AG20443 (cell line): ENCODE measurements at regions not wholly inside any gene's neighbourhood (a gene's known extent, or its start where the extent isn't known, plus 50 kb on each side); places are given as distances from the start of the nearest gene placed in this dataset.

Experiments
- DNase-seq: peaks from one replicate; pipeline ENCODE4 v3.0.0; 2012; ENCODE audit warnings: low spot score, mixed read lengths

DNA sequence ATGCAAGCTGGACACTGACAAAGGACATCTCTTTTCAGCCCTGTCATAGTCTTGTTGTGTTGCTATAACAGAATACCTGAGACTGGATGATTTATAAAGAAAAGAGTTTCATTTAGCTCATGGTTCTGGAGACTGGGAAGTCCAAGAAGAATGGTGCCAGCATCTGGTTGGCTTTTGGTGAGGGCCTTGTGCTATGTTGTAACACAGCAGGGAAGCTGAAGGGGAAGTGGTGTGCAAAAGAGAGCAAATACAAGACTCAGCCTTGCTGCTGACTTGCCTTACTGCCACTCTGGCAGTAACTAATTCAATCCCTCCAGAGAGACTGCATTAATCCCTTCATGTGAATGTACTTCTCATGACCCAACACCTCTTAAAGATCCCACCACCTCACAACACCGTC lies 356.3 kb upstream of the PROK2 start:
- DNase-seq, result no peak

DNA sequence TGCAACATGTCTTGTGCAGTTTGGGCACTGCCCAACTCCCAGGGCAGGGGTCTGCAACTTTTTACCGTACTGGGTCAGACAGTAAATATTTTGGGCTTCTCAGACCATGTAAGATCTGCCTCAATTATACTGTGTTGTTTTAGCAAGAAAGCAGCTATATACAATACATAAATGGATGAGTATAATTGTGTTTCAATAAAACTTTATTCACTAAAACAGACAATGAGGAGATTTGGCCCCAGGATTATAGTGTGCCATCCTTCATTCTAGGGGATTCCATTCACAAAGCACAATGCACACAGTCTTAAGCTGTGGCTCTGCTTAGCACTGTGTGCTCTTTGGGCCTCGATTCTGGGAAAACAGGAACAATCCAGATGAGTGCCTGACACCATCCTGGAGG lies 354.4 kb upstream of the PROK2 start:
- DNase-seq, result no peak

DNA sequence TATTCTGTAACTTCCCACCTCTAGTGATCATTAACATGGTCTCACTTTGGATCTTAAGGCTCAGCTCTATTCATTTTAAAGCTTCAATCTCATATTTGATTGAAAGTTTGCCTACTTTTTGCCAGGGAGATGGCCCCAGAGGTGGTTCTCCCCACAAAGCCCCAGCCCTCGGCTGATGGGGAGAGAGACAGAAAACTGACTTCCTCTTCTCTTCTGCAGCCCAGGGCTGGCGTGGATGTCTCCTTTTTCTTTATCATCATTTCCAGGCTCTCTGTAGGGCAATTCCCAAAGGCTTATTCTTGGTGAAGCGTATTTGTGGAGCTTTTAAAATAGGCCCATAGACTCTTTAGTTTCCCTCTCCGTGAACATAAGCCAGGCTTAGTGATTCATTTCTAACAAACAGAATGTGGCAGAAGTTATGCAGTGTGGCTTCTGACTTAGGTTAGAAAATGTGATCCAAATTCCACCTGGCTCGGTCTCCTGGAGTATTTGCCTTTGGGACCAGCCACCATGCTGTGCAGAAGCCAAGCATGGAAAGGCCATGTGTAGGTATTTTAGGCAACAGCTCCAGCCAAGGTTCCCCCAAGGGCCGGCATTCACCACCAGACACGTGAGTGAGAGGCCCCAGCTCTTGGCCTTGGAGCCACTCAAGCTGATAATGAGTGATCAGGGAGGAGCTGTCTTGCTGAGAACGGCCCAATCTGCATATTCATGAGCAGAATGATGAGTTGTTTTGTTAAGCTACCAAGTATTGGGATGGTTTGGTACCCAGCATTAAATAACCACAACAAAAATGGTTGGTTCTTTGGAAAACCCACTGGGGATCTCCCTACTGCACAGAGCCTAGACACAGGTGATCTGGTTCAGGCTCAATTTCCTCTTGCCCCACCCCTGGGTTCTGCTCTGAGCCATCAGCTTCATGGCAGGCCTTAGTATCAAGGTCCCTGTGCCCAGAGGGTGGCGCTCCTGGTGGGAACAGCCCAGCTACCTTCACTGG lies 353.2 kb upstream of the PROK2 start:
- no peak for DNase-seq

DNA sequence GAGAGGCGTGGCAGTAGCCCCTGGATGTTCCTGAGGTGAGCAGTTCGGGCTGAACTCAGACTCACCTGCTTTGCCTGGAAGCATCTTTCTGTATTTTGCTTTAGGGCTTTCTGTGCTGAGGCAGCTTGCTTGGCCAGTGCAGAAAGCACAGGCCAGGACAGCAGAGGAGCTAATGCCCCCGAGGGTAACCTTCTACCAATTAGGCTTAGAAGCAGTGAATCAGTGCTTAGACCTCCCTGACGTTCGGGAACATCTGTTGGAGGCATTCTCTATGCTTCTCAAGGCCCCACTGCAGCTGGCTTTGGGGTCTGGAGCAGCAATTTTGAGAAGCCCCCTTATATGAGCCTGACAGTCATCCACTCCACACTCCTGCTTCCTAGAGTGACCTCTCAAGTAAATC lies 350.7 kb upstream of the PROK2 start:
- no peak for DNase-seq

DNA sequence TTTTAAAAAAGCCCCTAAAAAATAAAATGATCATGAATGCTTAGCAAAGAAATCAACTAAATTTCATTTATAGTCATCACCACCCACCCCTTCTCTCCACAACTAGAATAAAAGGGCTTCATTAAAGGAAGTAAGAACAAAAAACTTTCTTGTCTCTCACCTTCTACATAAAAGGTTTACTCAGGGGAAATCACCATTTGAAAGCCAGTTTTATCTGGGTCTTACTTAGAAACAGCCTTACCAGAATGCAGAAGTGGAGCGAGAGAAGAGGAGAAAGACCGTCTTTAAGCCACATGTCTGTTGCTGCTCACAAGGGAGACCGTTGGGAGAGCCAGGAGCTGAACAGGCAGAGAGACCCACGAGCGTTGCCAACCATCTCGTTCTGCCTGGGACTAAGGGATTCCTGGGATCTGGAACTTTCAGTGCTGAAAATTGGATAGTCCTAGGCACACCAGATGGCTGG lies 350.1 kb upstream of the PROK2 start:
- no peak for DNase-seq

DNA sequence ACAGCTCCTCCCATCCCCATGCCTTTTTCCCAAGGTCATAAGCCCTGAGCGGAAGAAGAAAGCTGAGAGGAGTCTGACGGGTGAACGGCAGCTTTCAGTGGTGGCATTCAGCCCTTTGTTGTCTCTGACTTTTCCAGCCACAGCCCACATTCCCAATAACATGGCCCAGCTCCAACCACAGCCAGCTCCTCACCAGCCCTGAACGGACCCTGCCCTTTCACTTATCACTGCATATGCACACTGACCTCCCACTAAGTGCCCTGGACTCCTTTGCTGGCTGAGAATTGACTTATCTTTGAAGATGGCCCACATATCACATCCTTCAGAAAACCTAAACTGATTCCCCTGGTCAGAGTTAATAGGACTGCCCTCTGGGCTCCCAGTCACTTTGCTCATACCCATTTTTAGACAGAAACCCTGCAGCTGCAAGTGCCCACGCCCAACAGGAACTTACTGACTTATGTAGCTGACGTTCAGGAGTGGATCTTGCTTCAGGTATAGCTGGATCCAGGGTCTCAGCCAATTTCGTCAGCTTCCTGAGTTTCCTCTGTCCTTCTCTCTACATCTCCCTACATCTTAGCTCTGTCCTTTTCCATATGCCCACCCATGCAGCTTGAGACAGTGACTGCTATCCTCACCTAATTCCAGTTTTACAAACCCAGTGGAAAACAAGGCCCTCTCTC lies 348.5 kb upstream of the PROK2 start:
- DNase-seq, result no peak

DNA sequence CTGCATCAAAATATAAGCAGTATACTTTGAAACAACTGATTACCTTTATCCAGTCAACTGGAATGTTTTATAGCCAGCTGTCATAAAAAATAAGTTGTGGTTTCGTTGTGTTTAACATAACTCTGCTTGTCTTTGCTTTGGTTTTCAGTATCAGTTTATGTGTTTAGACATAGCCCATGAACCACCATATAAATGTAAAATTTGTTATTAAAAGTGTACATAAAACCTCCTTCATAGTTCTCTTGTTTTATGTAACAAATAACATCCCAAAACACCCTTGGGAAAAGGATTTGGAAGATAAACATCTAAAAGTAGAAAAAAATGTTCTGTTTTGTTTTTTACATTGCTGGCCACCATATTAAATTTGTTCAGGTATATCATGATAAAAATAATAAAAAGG lies 347.0 kb upstream of the PROK2 start:
- no peak for DNase-seq

DNA sequence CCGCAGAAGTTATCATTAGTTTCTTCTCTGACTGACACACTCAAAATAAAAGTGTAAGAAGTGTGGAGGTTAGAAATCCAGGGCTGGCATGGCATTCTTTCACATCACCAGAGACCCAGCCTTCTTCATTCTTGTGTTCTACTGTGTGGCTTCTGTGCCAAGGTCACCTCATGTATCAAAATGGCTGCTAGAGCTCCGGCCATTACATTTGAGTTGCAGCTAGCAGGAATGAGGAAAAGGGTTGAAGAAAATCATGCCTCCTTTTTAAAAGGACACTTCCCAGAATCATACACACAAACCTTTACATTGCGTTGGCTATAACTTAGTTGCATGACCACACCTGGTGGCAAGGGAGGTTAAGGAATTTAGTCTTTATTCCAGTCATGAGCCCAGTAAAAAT lies 345.6 kb upstream of the PROK2 start:
- no peak for DNase-seq

DNA sequence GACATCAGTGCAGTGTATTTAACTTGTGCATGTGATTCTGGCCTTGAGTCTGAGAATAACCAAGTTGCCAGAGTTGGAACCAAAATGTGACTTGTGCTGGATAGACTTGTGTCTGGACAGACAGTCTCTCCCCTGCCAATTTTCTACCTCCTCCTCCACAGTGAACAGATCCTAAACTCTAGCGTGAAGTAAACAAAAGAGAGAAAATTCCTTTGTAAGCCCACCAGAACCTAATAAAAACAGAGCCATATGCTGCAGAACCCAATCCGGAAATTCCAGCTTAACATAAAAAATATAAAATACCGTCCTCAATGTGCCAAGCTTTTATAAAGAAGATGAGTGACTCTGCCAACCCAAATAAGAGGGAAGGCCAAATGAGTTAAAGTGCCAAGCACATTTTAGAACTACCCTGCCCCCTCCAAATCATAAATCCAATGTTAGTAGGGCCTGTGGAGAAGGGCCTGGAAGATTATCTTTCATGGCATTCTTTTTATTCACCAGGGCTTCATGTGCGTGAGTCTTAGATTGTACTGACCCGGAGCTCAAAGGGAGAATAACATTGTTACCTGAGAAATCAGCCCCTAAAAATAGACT lies 344.6 kb upstream of the PROK2 start:
- no peak for DNase-seq

DNA sequence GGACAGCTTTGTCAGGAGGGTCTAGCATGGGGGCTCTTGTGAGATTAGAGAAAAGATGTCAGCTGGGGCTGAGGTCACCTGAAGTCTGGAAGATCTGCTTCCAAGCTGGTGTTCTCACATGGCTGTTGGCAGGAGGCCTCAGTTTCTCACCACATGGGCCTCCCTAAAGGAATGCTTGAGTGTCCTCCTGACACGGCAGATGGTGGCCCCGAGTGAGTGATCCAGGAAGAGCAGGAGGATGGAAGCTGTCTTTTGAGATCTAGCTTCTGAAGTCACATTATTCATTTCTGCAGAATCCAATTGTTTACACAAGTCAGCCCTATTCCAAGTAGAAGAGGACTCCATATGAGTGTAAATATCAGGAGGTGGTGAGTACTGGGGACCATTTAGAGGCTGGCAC lies 344.0 kb upstream of the PROK2 start:
- no peak for DNase-seq

DNA sequence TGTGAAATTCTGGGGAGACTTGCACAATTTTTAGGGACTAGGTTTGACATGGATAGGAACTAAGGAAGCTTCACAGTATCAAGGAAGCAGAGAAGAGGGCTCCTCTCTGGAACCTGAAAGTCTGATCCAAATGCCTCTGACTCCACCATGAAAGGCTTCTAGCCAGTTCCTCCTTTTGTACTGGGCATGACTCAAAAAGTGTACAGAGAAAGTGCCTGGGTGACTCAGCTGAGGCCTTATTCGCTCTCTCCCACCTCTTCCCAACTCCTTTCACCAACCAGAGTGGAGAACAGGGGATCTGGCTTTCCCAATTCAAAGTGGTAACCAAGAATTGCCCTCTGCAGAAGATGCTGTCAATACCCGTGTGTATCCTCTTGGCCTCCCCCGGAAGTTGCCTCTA lies 342.9 kb upstream of the PROK2 start:
- DNase-seq, result peak; percentile 61

DNA sequence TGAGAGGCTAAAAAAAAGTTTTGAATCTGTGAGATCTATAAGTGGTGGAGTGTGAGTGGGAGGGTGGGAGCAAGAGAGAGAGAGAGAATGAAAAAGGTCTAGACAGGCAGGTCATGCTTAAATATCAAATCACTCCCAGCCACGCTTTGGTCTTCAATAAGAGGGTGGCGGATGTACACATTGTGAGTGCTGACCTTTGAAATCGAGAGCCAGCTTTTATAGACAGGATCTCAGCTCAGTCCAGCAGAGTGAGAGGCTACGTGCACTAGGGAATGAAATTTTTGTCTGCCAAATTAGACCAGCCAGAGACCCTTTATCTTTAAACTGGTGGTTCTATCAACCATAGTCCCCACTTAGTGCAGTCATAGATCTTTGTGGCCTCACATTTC lies 342.3 kb upstream of the PROK2 start:
- no peak for DNase-seq

DNA sequence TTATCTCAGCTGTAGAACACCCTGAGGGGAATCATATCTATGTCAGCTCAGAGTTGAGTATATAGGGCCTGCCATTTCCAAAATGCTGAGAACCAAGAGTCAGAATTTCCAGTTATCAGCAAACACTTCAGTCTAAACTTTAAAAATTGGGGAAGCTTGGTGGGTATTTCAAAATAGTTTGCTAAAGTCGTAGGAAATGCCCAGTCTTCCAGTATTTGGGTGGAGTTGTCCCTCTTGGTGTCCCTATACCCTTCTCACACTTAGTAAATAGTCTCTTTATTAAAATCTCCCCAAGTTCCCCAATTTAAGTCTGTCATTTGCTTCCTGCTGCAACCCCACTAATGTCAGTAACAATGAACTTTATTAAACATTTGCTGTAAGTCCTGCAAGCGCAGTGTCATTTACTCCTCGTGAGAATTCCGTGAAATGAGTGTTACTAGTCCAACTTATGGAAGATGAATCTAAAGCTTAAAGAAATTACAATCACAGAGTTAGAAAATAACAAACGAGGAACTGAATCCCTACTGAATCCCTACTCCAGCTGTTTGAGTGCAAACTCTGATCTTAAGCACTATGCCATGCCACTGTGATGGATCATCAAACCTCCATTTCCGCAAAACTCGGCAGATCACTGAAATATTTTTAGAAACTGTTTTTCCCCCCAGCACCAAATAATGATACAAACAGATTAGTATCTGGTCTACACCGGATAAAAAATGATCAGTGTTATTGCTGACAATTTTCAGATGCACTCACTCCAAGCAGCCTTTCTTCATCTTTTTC lies 341.7 kb upstream of the PROK2 start:
- DNase-seq, result no peak

DNA sequence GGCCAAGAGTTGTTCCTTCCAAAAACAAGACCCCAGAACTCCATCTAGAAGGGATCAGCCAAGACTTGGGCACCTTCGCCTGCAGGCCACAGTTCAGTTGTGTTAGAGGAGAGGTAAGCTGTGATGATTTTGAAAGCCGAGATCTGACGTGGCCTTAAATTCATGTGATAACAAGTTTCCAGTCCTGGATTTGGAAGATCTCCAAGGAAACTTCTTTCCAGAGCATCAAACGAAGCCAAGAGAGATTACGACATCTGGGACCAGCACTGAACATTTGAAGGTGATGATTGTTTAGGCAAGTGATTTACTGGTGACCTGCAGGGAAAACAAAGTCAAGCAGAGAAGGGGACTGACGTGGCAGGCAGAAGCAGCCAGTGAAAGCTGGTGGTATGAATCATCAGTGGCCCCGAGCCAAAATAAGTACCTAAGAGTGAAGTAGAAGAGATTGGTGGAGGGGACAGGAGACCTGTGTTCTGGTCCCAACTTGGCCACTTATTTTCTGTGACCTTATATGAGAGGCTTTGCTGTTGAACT lies 339.0 kb upstream of the PROK2 start:
- DNase-seq, result peak; percentile 72

DNA sequence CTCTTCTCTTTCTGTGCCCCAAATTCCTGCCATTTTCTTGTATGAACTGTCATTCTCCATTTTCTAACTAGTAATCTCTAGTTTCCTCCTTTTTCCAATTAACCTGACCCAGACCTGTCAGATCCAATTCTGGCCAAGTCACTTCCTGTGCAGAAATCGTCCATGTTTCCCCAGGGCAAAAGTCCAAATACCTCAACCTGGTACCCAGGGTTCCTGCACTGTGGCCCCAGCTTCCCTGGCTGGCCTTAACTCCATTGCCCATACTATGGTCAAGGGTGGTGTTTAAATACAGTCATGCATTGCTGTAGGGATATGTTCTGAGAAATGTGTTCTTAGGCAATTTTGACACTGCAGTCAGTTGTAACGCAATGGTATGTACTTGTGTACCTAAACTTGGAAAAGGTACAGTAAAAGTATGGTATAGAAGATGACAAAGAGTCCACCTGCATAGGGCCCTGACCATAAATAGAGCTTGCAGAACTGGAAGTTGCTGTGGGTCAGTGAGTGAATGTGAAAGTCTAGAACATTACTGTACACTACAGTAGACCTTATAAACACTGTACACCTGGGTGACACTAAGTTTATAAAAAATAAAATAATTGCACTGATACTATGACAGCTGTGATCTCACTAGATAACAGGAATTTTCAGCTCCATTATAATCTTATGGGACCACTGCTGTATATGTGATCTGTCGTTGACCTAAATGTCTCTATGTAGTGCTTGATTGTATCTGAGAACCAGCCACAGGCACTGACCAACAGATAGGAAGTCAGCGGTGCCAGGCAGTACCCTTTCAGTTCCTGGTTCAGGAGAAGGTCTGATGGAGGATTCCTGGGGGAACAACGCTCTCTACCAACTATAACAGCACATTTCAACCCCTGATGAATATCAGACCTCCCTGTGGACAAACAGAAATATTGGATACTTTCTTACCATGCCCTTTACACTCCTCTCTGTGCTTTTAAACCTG lies 336.1 kb upstream of the PROK2 start:
- DNase-seq, result no peak

DNA sequence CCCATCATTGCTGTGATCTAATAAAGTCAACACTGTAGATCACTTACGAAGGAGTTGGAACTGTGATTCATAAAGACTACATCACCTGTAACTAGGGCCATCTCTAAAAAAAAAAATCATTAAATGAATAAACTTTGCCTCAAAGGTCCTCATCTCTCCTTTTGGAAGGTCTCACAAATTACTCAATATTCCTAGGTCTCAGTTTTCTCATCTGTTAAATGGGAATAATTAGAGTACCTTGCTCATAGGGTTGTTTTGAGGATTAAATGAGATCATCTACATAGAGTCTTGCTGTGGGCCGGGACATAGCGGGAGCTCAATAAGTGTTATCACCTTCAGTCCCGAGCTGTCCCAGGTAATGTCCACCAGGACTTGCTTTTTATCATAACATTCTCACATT lies 335.1 kb upstream of the PROK2 start:
- no peak for DNase-seq

DNA sequence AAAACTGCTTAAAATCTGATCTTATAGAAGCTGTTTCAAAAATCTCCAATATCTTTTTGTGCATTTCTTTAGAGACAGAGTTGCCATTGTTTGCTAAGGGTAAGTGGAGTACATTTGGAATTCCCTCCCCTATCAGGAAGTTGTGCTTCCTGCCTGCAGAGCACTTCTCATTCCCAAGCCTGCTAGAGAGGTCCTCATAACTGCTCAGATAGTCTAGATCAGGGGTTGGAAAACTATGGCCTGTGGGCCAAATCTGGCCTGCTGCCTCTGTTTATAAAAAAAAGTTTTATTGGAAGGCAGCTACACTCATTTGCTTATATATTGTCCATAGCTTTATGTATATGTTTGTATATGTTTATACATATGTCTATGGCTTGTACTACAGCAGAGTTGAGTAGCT lies 333.7 kb upstream of the PROK2 start:
- DNase-seq, result no peak

DNA sequence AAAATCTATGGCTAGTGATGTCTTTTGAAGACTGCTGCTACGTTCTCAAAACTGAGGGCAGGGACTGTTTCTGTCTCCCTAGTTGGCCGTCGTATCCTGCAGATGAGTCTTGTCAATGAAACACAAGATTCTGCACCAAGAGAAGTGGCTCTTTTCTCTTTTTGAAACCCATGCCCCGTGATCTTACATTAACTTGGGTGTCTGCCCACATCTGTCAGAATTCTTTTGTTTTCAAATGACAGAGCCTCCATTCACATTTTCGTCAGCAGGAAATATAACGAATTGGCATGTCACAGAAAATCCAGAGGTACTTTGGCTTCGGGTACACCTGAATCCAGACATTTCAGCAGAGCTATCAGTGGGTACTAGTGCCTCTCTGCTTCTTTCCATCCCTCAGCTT lies 331.3 kb upstream of the PROK2 start:
- DNase-seq, result no peak

DNA sequence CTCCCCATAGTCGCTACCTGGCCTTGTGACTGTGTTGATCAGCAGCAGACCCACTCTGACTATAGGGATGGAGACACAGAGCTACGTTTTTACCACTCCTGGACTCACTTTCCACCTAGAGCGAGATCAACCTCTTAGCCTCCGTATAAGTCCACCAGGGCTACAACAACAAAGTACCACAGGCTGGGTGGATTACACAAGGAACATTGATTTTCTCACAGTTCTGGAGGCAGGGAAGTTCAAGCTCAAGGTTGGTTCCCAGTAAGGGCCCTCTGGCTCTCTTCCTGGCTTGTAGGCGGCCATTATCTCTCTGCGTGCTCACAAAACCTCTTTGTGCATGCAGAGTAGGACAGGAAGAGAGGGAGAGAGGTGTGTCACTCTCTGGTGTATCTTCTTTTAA lies 330.4 kb upstream of the PROK2 start:
- DNase-seq, result no peak

DNA sequence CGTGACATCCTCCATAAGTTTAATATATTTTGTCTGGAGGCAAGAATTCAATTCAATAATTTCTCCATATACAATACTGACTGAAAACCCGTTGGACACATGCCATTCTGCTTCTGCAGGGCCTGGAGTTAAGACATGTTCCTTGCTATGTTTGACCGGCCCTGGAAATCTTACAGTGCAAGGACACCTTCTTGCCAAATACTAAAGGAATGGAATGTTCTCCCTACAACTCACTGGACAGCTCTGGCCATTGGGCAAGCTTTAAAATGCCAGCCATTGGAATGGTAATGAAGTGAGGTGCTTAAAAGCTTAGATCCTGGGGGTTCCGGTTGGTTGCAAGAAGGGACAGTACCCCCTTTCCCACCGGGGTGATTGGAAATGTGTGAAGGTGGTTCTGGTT lies 329.8 kb upstream of the PROK2 start:
- DNase-seq, result no peak

DNA sequence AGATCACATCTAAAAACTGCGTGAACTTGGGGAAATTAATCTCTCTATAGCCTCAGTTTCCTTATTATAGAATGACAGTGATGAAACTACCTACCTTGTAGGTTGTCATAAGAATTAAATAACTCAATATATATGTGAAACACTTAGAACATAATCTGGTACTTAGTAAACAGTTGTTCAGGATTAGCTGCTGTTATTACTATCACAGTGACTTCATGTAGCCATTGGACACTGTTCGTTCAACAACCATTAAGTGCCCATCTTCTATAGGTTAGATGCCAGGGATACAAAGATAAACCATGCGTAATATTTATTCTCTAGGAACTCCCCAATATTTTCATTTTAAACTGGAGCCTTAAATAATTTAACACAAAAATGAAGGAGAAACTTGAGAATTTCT lies 329.0 kb upstream of the PROK2 start:
- no peak for DNase-seq
